Liver (tissue), 8 donors: ENCODE measurements at regions not wholly inside any gene's neighbourhood (a gene's known extent, or its start where the extent isn't known, plus 50 kb on each side); places are given as distances from the start of the nearest gene placed in this dataset.

ENCODE experiments used
- DNase-seq: peaks from one replicate; pipeline ENCODE4 v3.0.0-alpha.2; 2017; ENCODE audit warnings: low spot score
- H3K27ac ChIP-seq, 2 donors: one replicate each; pipeline ENCODE4 v1.7.0; 2013; ENCODE audit warnings: inconsistent platforms in 2 of 2, low read length in 2 of 2, control low read depth in 1 of 2, low read depth in 1 of 2, mild to moderate bottlenecking in 1 of 2
- H3K27me3 ChIP-seq, 4 donors: one replicate each; pipeline versions ENCODE4 v1.6.1 to v1.7.0; 2013; ENCODE audit warnings: low read length in 3 of 4, inconsistent platforms in 1 of 4, mild to moderate bottlenecking in 1 of 4, moderate library complexity in 1 of 4; ENCODE audit not compliant: control insufficient read depth in 4 of 4, insufficient read depth in 4 of 4
- H3K36me3 ChIP-seq, 4 donors: one replicate each; pipeline versions ENCODE4 v1.6.1 to v1.7.0; 2013; ENCODE audit warnings: low read length in 3 of 4, mild to moderate bottlenecking in 3 of 4, low read depth in 1 of 4, moderate library complexity in 1 of 4; ENCODE audit not compliant: control insufficient read depth in 4 of 4, insufficient read depth in 3 of 4
- H3K4me1 ChIP-seq, 4 donors: one replicate each; pipeline versions ENCODE4 v1.6.1 to v1.7.0; 2013; ENCODE audit warnings: low read length in 3 of 4, mild to moderate bottlenecking in 3 of 4, moderate library complexity in 1 of 4; ENCODE audit not compliant: control insufficient read depth in 4 of 4, insufficient read depth in 4 of 4
- H3K4me3 ChIP-seq, 3 donors: one replicate each; pipeline versions ENCODE4 v1.6.1 to v1.7.0; 2013; ENCODE audit warnings: low read length in 3 of 3, control low read depth in 1 of 3, low read depth in 1 of 3, mild to moderate bottlenecking in 1 of 3
- H3K9ac ChIP-seq, 2 donors: one replicate each; pipeline ENCODE4 v1.7.0; 2013; ENCODE audit warnings: low read length in 2 of 2, mild to moderate bottlenecking in 2 of 2, moderate library complexity in 2 of 2, control low read depth in 1 of 2, low read depth in 1 of 2
- H3K9me3 ChIP-seq, 4 donors: one replicate each; pipeline versions ENCODE4 v1.6.1 to v1.7.0; 2013; ENCODE audit warnings: low read length in 3 of 4; ENCODE audit not compliant: control insufficient read depth in 4 of 4
- ATF3 ChIP-seq: IDR thresholded peaks from 2 replicates; pipeline ENCODE4 v1.6.1; 2016; ENCODE audit warnings: antibody characterized with exemption
- CTCF ChIP-seq: fragments of 150-350 bp; IDR thresholded peaks from 2 replicates; pipeline ENCODE4 v1.5.1; 2017; ENCODE audit warnings: improper control_type of control experiment, low read depth, low read length; ENCODE audit not compliant: missing input control
- EGR1 ChIP-seq, 2 donors: IDR thresholded peaks; 2 replicates each; pipeline ENCODE4 v1.6.1; 2016 to 2018; ENCODE audit warnings: antibody characterized with exemption in 2 of 2, low read depth in 2 of 2
- FOXA1 ChIP-seq: IDR thresholded peaks from 2 replicates; pipeline ENCODE4 v1.6.1; 2016; ENCODE audit warnings: antibody characterized with exemption
- FOXA2 ChIP-seq: IDR thresholded peaks from 2 replicates; pipeline ENCODE4 v1.6.1; 2016; ENCODE audit warnings: antibody characterized with exemption
- GABPA ChIP-seq, 2 donors: IDR thresholded peaks in 1 of 2; conservative IDR thresholded peaks in 1 of 2; 2 replicates each; pipeline ENCODE4 v1.6.1; 2016; ENCODE audit warnings: antibody characterized with exemption in 2 of 2, mild to moderate bottlenecking in 1 of 2, moderate library complexity in 1 of 2
- HNF4A ChIP-seq, 2 donors: conservative IDR thresholded peaks; 2 replicates each; pipeline ENCODE4 v1.6.1; 2016; ENCODE audit warnings: antibody characterized with exemption in 2 of 2, mild to moderate bottlenecking in 2 of 2
- HNF4G ChIP-seq: IDR thresholded peaks from 2 replicates; pipeline ENCODE4 v1.6.1; 2016; ENCODE audit warnings: antibody characterized with exemption
- JUND ChIP-seq, 2 donors: IDR thresholded peaks; 2 replicates each; pipeline ENCODE4 v1.6.1; 2016; ENCODE audit warnings: antibody characterized with exemption in 2 of 2
- MAX ChIP-seq: IDR thresholded peaks from 2 replicates; pipeline ENCODE4 v1.6.1; 2016; ENCODE audit warnings: antibody characterized with exemption
- NR2F2 ChIP-seq: IDR thresholded peaks from 2 replicates; pipeline ENCODE4 v1.6.1; 2016; ENCODE audit warnings: antibody characterized with exemption
- RAD21 ChIP-seq, 2 donors: IDR thresholded peaks; 2 replicates each; pipeline ENCODE4 v1.6.1; 2016; ENCODE audit warnings: antibody characterized with exemption in 2 of 2, mild to moderate bottlenecking in 2 of 2
- RXRA ChIP-seq, 2 donors: IDR thresholded peaks; 2 replicates each; pipeline ENCODE4 v1.6.1; 2017 to 2018; ENCODE audit warnings: antibody characterized with exemption in 2 of 2, mild to moderate bottlenecking in 1 of 2
- SP1 ChIP-seq: IDR thresholded peaks from 2 replicates; pipeline ENCODE4 v1.6.1; 2018; ENCODE audit warnings: antibody characterized with exemption, mild to moderate bottlenecking
- TAF1 ChIP-seq: conservative IDR thresholded peaks from 2 replicates; pipeline ENCODE4 v1.6.1; 2016; ENCODE audit warnings: antibody characterized with exemption, mild to moderate bottlenecking
- YY1 ChIP-seq: IDR thresholded peaks from 2 replicates; pipeline ENCODE4 v1.6.1; 2016; ENCODE audit warnings: antibody characterized with exemption, mild to moderate bottlenecking
- WGBS: extraction: QIAGEN DNeasy Blood & Tissue Kit; methylation state at CpG from one replicate; pipeline ENCODE4 v1.1.7; 2013; 5-methylcytosine and 5-hydroxymethylcytosine counted together
- TF ChIP-seq, protein P1 (sequence below): IDR thresholded peaks from 2 replicates; pipeline ENCODE4 v1.6.1; 2016; ENCODE audit warnings: antibody characterized with exemption
- TF ChIP-seq, protein P2 (sequence below): IDR thresholded peaks from 2 replicates; pipeline ENCODE4 v1.6.1; 2016; ENCODE audit warnings: antibody characterized with exemption, mild to moderate bottlenecking
- donor health status: healthy.
- donor health status: healthy.
- donor health status: healthy.
- donor health status: healthy.
- donor health status: healthy.

DNA sequence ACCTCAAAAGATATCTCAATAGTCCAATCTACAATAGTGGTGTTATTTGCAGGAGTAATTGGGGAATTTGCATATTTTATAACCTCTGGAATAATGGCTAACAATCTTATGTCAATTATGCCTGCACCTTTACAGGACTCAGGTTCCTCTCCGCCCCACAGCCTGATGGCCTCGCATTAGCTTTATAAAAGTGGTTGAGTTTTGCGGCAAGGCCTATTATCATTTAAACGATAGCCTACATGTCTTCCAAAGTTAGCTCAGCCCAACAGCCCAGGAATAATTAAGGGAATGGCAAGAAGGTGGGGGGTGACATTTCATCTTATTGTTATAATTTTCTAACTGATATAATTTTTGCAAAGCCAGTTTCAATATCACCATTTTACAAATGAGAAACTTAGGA, 97.3 kb downstream of the RTP4 start:
- Histone ChIP-seq H3K9me3 (no peaks in the 10 kb centered on the region), H3K27me3 (peaks cover 0 to 8% (median under 1%) of the 10 kb centered on the region in 4 donors), H3K4me3 (no peak overlapping the region), H3K9ac (no peak overlapping the region), H3K4me1 (no peaks in the 10 kb centered on the region), H3K36me3 (no peaks in the 10 kb centered on the region), H3K27ac (no peak overlapping the region)
- TF ChIP-seq RXRA (IDR thresholded peaks at IDR 0.05): no peak
- TF ChIP-seq JUND (IDR thresholded peaks at IDR 0.05): no peak
- no peak for TF ChIP-seq HNF4A (conservative IDR thresholded peaks at IDR 0.05)
- TF ChIP-seq, protein P1, sequence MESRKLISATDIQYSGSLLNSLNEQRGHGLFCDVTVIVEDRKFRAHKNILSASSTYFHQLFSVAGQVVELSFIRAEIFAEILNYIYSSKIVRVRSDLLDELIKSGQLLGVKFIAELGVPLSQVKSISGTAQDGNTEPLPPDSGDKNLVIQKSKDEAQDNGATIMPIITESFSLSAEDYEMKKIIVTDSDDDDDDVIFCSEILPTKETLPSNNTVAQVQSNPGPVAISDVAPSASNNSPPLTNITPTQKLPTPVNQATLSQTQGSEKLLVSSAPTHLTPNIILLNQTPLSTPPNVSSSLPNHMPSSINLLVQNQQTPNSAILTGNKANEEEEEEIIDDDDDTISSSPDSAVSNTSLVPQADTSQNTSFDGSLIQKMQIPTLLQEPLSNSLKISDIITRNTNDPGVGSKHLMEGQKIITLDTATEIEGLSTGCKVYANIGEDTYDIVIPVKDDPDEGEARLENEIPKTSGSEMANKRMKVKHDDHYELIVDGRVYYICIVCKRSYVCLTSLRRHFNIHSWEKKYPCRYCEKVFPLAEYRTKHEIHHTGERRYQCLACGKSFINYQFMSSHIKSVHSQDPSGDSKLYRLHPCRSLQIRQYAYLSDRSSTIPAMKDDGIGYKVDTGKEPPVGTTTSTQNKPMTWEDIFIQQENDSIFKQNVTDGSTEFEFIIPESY: no peak
- no peak for TF ChIP-seq ATF3
- no peak for TF ChIP-seq FOXA2
- TF ChIP-seq TAF1: no peak
- no peak for TF ChIP-seq CTCF
- TF ChIP-seq EGR1 (IDR thresholded peaks at IDR 0.05; ENCODE audit: low read depth in 2 of 2): no peak
- TF ChIP-seq GABPA (IDR thresholded peaks at IDR 0.05 in 1 of 2, conservative IDR thresholded peaks at IDR 0.05 in 1 of 2): no peak
- no peak for TF ChIP-seq FOXA1
- no peak for TF ChIP-seq NR2F2
- TF ChIP-seq SP1: no peak
- no peak for TF ChIP-seq HNF4G
- no peak for TF ChIP-seq MAX
- no peak for TF ChIP-seq YY1
- TF ChIP-seq, protein P2, sequence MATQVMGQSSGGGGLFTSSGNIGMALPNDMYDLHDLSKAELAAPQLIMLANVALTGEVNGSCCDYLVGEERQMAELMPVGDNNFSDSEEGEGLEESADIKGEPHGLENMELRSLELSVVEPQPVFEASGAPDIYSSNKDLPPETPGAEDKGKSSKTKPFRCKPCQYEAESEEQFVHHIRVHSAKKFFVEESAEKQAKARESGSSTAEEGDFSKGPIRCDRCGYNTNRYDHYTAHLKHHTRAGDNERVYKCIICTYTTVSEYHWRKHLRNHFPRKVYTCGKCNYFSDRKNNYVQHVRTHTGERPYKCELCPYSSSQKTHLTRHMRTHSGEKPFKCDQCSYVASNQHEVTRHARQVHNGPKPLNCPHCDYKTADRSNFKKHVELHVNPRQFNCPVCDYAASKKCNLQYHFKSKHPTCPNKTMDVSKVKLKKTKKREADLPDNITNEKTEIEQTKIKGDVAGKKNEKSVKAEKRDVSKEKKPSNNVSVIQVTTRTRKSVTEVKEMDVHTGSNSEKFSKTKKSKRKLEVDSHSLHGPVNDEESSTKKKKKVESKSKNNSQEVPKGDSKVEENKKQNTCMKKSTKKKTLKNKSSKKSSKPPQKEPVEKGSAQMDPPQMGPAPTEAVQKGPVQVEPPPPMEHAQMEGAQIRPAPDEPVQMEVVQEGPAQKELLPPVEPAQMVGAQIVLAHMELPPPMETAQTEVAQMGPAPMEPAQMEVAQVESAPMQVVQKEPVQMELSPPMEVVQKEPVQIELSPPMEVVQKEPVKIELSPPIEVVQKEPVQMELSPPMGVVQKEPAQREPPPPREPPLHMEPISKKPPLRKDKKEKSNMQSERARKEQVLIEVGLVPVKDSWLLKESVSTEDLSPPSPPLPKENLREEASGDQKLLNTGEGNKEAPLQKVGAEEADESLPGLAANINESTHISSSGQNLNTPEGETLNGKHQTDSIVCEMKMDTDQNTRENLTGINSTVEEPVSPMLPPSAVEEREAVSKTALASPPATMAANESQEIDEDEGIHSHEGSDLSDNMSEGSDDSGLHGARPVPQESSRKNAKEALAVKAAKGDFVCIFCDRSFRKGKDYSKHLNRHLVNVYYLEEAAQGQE: no peak
- no peak for TF ChIP-seq RAD21 (IDR thresholded peaks at IDR 0.05)
- WGBS: 82% methylated on average over 4 of the region's 4 CpGs
- no peak for DNase-seq
